NCI-H524 (cell line): ENCODE measurements at regions not wholly inside any gene's neighbourhood (a gene's known extent, or its start where the extent isn't known, plus 50 kb on each side); places are given as distances from the start of the nearest gene placed in this dataset.
"Not testable (repeated sequence)": the region's sequence is repeated elsewhere in the genome, so short reads cannot be mapped to it uniquely, and the experiment has no call there.

ENCODE experiments used
- DNase-seq, 2 experiments: peaks; one replicate each; lab custom pipeline; 2025; lab: John Stamatoyannopoulos, UW

GRCh38 chr10:10038348-10038747, 979.3 kb upstream of the CELF2 start:
- no peak for DNase-seq

- no peak for DNase-seq
Observed at GRCh38 chr10:10039595-10039994, 978.1 kb upstream of the CELF2 start.

DNA sequence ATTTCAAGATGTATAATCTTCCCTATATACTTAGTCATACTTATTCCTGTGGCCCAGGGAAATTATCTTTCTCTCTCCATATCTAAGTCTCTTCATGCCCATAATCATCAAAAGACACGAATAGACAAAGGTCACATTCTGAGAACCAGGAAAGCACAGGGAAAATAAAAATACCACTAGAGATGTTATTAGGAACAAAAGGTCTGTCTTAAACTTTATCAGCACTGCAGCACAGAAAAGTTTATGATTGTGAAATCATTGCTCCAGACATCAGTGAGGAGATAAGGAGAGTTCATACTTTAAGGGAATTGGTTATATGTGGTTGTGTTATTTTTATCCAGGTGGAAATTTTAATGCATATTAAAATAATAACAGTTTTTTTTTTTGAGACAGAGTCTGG, 974.6 kb upstream of the CELF2 start:
- no peak for DNase-seq

DNA sequence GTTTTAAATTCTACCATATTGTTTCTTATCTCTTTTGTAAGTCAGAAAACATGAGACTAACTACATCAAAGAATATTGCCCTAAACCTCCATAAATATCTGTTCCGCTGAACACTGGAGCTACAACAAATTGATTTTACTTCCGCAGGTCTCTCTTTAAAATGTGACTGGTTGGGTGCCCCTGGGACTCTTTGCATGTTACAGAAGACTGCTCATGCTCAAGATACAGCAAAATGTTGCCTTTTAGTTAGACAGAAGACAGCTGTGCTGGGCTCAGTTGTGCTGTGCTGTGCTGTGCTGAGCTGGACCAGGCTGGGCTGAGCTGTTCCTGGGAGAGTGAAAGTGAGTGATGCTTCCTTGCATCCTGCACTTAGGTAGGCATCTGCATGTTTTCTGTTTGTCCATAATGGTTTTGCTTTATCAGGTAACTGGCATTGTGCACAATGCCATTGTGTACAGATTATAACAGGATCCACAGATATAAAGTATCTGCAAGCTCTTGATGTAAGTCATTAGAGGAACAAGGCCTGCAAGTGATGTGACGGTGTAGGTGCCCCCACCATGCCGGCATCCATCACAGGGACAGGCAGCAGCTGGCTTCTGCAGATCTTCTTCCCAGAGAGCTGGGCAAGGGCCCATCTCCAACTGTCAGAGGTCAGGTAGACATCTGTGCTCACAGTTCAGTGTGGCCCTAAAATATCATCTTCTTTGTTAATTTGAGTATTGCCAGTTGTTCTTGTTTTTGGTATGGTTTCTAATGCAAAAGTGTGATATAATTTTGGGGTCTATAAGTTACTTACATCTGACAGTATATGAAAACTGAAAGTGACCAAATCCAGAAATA, 972.5 kb upstream of the CELF2 start:
- DNase-seq, result no peak

GRCh38 chr10:10045765-10046028, 972.0 kb upstream of the CELF2 start:
- no peak for DNase-seq

DNA sequence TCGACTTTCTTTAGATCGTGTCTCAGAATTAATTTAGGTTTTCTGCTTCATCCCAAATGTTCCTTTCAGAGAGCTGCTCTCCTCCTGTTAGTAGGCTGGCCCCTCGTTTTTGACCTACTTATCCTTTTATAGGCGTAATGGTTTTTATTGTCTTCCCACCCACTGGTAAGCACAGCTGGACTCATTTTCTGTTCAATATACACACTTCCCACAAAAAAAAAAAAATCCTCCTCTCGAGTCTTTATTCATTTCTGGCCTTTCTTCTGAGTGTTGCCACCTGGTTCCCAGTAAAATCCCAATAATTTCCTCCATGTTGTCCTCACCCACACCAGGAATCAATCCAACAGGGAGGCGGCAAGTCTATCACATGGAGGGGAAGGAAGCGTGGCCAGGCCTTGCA, 970.2 kb upstream of the CELF2 start:
- no peak for DNase-seq

GRCh38 chr10:10053051-10053450, 964.6 kb upstream of the CELF2 start:
- DNase-seq, result no peak

- no peak for DNase-seq
Observed at GRCh38 chr10:10054466-10054865, 963.2 kb upstream of the CELF2 start.

DNA sequence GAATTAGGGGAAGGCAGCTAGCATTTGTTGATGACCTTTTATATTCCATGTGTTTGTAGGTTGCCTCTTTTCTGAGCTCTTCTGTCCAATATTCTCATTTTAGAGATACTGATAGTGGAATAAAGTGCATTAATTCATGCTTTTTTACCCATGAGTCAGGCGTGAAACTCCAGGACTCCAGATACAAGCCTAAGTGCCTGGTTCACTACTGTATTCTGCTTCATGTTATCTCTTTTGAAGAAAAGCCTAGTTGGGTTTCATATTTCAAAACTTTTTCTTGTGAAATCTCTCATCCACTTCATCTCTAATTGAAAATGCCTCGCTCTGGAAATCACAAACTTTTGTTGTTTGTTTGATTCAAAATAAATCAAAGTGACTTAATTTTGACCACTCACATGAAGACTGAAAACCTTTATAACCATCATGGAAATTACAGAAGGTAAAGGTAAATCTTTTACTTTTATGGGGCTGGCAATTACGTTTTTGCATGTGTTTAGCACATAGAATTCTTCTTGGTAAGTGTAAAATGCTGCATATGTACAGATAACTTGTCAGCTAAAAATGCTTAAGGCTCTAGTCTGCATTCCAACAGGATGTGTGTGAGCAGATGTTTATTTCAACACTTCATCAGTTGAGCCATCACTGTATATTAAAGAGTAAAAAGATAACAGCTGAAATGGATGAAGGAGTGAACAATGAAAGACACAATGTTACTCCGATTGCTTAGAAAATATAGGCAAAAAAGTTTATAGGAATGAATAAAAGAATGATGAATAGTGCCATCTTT, 961.8 kb upstream of the CELF2 start:
- DNase-seq, result no peak

- peak; percentile 1 to 3 for DNase-seq
Observed at GRCh38 chr10:10056961-10057360, 960.7 kb upstream of the CELF2 start.

- DNase-seq, result no peak
Observed at GRCh38 chr10:10067644-10068043, 950.0 kb upstream of the CELF2 start.

- not testable (repeated sequence) for DNase-seq
Observed at GRCh38 chr10:10074847-10075246, 942.8 kb upstream of the CELF2 start.

- no peak for DNase-seq
Observed at GRCh38 chr10:10078446-10078845, 939.2 kb upstream of the CELF2 start.

DNA sequence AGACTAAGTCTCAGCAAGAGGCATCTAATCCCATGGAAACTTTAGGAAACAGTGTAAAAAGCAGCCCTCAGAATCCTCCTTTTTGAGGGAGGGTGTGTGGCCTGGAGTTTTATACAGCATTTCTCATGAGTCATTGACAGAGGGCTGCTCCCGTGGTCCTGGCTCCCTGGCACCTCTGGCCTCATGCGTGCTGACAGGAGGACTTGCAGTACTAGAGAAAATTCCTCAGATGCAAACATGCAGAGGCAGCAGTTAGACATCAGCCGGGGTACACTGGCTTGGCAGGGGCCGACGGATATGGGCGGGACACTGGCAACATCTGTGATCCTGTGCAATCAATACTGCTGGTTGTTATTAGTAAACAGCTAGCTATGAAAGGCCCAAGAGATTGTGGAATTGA, 925.1 kb upstream of the CELF2 start:
- no peak for DNase-seq

- no peak for DNase-seq
Observed at GRCh38 chr10:10093021-10093420, 924.7 kb upstream of the CELF2 start.

GRCh38 chr10:10094691-10095090, 923.0 kb upstream of the CELF2 start:
- DNase-seq, result peak in 1 of 2 experiments; percentile 0

GRCh38 chr10:10096296-10096695, 921.4 kb upstream of the CELF2 start:
- no peak for DNase-seq

DNA sequence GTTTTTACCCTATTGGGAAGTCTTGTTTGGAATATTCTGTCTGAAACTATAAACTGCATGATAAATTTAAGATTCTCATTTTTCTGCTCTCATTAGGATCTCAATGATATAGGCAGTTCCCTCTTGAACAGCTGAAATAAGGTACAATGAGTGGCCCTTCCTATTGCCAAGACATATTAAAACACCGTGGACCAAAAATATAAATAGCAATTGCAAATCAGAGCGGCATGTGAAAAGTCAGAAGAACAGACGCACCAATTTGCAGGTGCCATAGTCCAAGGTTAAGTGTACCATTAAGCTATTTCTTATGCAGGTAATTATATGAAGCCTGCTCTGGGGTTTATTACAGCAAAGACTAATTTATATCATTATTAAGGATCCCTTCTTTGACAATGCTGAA, 920.8 kb upstream of the CELF2 start:
- DNase-seq, result no peak

DNA sequence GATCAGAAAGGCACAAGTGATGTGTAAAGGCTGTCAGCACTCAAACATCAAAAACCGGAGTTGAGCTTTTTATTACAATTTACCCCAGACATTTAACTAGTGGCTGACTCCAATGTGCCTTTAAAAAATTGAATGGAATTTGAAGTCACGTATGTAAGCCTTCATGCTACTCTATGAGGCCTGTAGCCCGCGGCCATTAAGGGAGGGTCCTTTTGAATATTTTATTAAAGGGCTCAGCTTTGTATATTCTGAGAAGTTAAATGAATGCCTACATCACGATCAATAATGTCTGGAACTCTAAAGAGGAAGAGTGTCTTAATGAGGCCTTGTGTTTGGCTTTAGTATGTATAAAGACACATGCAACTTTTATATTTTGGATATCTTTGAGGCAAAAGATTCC, 916.6 kb upstream of the CELF2 start:
- no peak for DNase-seq

DNA sequence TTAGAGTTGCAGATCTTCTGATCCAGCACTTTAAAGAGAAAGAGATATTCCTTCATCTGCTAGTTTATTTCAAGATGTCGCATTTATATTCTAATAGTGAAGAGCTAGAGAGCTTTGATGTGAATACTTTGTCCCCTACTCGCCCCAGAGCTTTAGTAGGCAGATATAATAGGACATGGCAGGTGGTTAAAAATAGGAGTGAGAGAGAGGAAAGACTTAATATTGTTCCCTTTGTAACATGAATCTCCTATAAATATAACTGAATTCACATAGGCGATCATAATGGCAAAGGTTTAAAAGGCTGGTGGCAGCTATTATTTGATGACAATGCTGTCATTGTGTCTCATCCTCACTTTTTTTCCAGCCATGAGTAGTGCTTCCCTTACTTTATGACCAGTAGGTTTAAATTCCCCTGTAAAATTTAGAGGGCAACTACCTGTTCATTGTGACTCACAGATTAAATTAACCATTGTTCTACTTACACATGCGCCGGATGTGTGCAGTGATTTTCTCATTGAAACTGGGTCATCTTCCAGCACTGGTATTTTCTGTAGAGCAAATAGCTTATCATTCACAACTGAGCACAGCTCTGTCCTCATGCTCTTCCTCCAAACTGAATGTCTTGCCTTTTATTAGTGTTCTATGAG, 906.7 kb upstream of the CELF2 start:
- DNase-seq, result no peak

DNA sequence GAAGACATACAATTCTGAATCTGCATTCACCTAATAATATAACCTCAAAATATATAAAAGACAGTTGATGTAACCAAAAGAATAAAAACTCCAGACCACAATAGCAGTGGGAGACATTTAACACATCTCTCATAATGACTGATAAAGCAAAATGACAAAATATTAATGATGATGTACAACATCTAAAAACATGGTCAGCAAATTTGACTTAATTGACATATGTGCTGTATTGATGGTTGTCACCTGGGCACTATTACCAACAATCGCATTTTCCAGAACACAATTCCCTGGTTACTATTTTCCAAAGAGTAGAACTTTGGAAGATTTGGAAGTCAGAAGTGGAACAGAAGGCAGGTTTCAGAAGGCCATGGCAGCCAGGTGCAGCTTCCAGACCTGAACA, 899.5 kb upstream of the CELF2 start:
- no peak for DNase-seq

DNA sequence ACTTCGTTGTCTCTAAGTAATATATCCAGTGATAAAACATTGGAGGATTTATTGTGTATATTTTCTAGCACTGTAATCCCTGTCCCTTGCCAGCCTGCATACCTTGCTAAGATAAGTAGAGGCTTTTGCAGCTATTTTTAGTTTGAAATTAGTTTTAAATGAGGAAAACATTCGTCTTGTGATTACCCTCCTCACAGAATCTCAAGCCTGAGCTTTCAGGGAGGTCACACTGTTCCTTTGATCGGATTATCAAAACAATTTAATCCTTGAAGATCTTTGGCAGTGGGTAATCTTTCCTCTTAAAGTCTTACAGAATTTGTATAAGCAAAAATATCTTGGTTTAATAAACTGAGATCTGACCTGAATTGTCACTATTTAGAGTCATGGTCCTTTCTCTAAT, 897.0 kb upstream of the CELF2 start:
- DNase-seq, result no peak

GRCh38 chr10:10125676-10126075, 892.0 kb upstream of the CELF2 start:
- DNase-seq, result no peak
